Lower leg skin (tissue), 3 donors: ENCODE measurements at regions not wholly inside any gene's neighbourhood (a gene's known extent, or its start where the extent isn't known, plus 50 kb on each side); places are given as distances from the start of the nearest gene placed in this dataset.
"Not testable (repeated sequence)": the region's sequence is repeated elsewhere in the genome, so short reads cannot be mapped to it uniquely, and the experiment has no call there.

Experiments
- CTCF ChIP-seq, 3 donors: fragments of 450-650 bp; IDR thresholded peaks; one replicate each; pipeline ENCODE4 v1.5.1; 2016; ENCODE audit warnings: antibody characterized with exemption in 3 of 3, mild to moderate bottlenecking in 3 of 3, moderate library complexity in 2 of 3
- POLR2A ChIP-seq, 2 donors: fragments of 450-650 bp; IDR thresholded peaks; one replicate each; pipeline ENCODE4 v1.6.1; 2016 to 2017; ENCODE audit warnings: antibody characterized with exemption in 2 of 2, mild to moderate bottlenecking in 1 of 2, moderate library complexity in 1 of 2

GRCh38 chr9:89861371-89861770 is 256.6 kb downstream of the GADD45G start:
- not testable (repeated sequence) for TF ChIP-seq CTCF, POLR2A (IDR thresholded peaks at IDR 0.05)
